OCI-LY7 (cell line): ENCODE measurements at regions not wholly inside any gene's neighbourhood (a gene's known extent, or its start where the extent isn't known, plus 50 kb on each side); places are given as distances from the start of the nearest gene placed in this dataset.

Experiments used
- CTCF ChIP-seq: fragments of 200-600 bp; sonication (generic); conservative IDR thresholded peaks from 2 replicates; pipeline ENCODE4 v1.5.1; 2014; ENCODE audit warnings: mild to moderate bottlenecking, antibody characterized with exemption, low read length, moderate library complexity, mixed read lengths
- EZH2phosphoT487 ChIP-seq: fragments of 200-600 bp; sonication (generic); IDR thresholded peaks from 2 replicates; pipeline ENCODE4 v1.6.1; 2018; ENCODE audit warnings: low read depth, borderline replicate concordance, mild to moderate bottlenecking, mixed run types, antibody characterized with exemption, low read length, moderate library complexity, mixed read lengths

GRCh38 chr2:183952741-183953140 lies 645.6 kb upstream of the ZNF804A start:
- TF ChIP-seq CTCF = no peak
- no peak for TF ChIP-seq EZH2phosphoT487
